ENCODE measurements at regions not wholly inside any gene's neighbourhood (a gene's known extent, or its start where the extent isn't known, plus 50 kb on each side); places are given as distances from the start of the nearest gene placed in this dataset.

DNA sequence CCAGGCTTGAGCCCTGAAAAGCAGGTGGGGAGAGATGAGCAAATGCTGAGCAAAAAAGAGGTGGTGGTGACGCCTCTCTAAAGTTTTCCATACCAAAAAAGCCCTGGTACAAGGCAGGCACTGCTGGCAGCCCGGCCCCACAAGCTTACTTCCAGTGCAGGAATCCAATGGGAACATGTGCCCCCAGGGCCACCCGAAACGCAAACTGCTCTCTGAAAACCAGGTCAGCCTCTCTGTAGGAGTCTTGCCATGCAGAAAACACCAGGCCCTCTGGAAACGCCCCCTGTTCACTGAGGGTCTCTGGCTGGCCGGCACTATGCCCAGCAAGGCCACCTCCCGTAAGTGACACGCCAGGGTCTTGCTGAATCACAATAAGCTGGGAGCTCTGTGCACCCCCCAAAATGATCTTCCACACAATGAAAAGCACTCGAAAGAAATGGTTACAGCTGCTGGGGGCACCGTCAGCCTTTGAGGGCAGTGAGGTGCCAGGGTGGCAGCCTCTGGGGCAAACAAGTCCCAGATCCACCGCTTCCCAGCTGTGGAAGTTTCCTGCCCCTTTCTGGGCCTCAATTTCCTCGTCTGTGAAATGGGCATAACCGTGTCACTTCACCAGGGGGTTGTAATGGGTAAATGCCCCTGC is 170.5 kb downstream of the TOMM20 start (continued):
- TF ChIP-seq, protein P1, sequence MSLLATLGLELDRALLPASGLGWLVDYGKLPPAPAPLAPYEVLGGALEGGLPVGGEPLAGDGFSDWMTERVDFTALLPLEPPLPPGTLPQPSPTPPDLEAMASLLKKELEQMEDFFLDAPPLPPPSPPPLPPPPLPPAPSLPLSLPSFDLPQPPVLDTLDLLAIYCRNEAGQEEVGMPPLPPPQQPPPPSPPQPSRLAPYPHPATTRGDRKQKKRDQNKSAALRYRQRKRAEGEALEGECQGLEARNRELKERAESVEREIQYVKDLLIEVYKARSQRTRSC (CRISPR knock-in tag; IDR thresholded peaks at IDR 0.05; ENCODE audit: low read depth): no peak
- no peak for TF ChIP-seq RORA (CRISPR knock-in tag; IDR thresholded peaks at IDR 0.05)
- no peak for TF ChIP-seq ZNF3 (CRISPR knock-in tag; IDR thresholded peaks at IDR 0.05)
- no peak for TF ChIP-seq KLF12 (CRISPR knock-in tag; IDR thresholded peaks at IDR 0.05; ENCODE audit: borderline replicate concordance)
- TF ChIP-seq ZNF232 (CRISPR knock-in tag; IDR thresholded peaks at IDR 0.05; ENCODE audit: borderline replicate concordance): 0 out of 2 replicates have a peak, but pooled peaks have one; percentile 66
- TF ChIP-seq LCORL (IDR thresholded peaks at IDR 0.05): no peak
- TF ChIP-seq LCORL (CRISPR knock-in tag; IDR thresholded peaks at IDR 0.05): no peak
- TF ChIP-seq GATAD2A (CRISPR knock-in tag; IDR thresholded peaks at IDR 0.05): no peak
- no peak for TF ChIP-seq NFYC (CRISPR knock-in tag; IDR thresholded peaks at IDR 0.05)
- no peak for TF ChIP-seq ZNF383 (CRISPR knock-in tag; IDR thresholded peaks at IDR 0.05; ENCODE audit: borderline replicate concordance)
- TF ChIP-seq ZC3H4 (CRISPR knock-in tag; IDR thresholded peaks at IDR 0.05; ENCODE audit: borderline replicate concordance): peak; percentile 78
- TF ChIP-seq, protein P2, sequence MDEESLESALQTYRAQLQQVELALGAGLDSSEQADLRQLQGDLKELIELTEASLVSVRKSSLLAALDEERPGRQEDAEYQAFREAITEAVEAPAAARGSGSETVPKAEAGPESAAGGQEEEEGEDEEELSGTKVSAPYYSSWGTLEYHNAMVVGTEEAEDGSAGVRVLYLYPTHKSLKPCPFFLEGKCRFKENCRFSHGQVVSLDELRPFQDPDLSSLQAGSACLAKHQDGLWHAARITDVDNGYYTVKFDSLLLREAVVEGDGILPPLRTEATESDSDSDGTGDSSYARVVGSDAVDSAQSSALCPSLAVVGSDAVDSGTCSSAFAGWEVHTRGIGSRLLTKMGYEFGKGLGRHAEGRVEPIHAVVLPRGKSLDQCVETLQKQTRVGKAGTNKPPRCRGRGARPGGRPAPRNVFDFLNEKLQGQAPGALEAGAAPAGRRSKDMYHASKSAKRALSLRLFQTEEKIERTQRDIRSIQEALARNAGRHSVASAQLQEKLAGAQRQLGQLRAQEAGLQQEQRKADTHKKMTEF (CRISPR knock-in tag; IDR thresholded peaks at IDR 0.05): no peak
- TF ChIP-seq ZNF234 (CRISPR knock-in tag; conservative IDR thresholded peaks at IDR 0.05): 0 out of 2 replicates have a peak, but pooled peaks have one; percentile 16
- no peak for TF ChIP-seq ZNF670 (CRISPR knock-in tag; IDR thresholded peaks at IDR 0.05; ENCODE audit: borderline replicate concordance)
- TF ChIP-seq ZNF816 (CRISPR knock-in tag; IDR thresholded peaks at IDR 0.05; ENCODE audit: borderline replicate concordance): no peak
- TF ChIP-seq ZFP37 (CRISPR knock-in tag; IDR thresholded peaks at IDR 0.05; ENCODE audit: borderline replicate concordance): no peak
- TF ChIP-seq ZFYVE20 (CRISPR knock-in tag; IDR thresholded peaks at IDR 0.05; ENCODE audit: borderline replicate concordance, low read depth): no peak
- TF ChIP-seq, protein P3, sequence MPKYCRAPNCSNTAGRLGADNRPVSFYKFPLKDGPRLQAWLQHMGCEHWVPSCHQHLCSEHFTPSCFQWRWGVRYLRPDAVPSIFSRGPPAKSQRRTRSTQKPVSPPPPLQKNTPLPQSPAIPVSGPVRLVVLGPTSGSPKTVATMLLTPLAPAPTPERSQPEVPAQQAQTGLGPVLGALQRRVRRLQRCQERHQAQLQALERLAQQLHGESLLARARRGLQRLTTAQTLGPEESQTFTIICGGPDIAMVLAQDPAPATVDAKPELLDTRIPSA (CRISPR knock-in tag; IDR thresholded peaks at IDR 0.05; ENCODE audit: borderline replicate concordance): no peak
- TF ChIP-seq PHF8 (CRISPR knock-in tag; IDR thresholded peaks at IDR 0.05): no peak; the same call in 1 of the 2 replicates
- TF ChIP-seq ONECUT2 (CRISPR knock-in tag; IDR thresholded peaks at IDR 0.05): no peak
- TF ChIP-seq ZNF672 (CRISPR knock-in tag; IDR thresholded peaks at IDR 0.05): no peak
- TF ChIP-seq ZNF558 (CRISPR knock-in tag; IDR thresholded peaks at IDR 0.05; ENCODE audit: borderline replicate concordance): peak; percentile 4; the same call in 1 of the 2 replicates
- TF ChIP-seq THYN1 (CRISPR knock-in tag; IDR thresholded peaks at IDR 0.05; ENCODE audit: borderline replicate concordance, low read depth): no peak
- peak; percentile 97 for TF ChIP-seq ZMYM3 (CRISPR knock-in tag; IDR thresholded peaks at IDR 0.05)
- 0 out of 2 replicates have a peak, but pooled peaks have one; percentile 54 for TF ChIP-seq SRY (CRISPR knock-in tag; IDR thresholded peaks at IDR 0.05)
- peak; percentile 18; the same call in 1 of the 2 replicates for TF ChIP-seq KAT7 (CRISPR knock-in tag; IDR thresholded peaks at IDR 0.05; ENCODE audit: borderline replicate concordance)
- TF ChIP-seq NR2F2 (IDR thresholded peaks at IDR 0.05; ENCODE audit: borderline replicate concordance, low read depth): no peak
- TF ChIP-seq, protein P4, sequence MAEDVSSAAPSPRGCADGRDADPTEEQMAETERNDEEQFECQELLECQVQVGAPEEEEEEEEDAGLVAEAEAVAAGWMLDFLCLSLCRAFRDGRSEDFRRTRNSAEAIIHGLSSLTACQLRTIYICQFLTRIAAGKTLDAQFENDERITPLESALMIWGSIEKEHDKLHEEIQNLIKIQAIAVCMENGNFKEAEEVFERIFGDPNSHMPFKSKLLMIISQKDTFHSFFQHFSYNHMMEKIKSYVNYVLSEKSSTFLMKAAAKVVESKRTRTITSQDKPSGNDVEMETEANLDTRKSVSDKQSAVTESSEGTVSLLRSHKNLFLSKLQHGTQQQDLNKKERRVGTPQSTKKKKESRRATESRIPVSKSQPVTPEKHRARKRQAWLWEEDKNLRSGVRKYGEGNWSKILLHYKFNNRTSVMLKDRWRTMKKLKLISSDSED (CRISPR knock-in tag; IDR thresholded peaks at IDR 0.05): 0 out of 2 replicates have a peak, but pooled peaks have one; percentile 45
